SK-N-MC (cell line): ENCODE measurements at regions not wholly inside any gene's neighbourhood (a gene's known extent, or its start where the extent isn't known, plus 50 kb on each side); places are given as distances from the start of the nearest gene placed in this dataset.

Source experiments
- DNase-seq: peaks from one replicate; pipeline ENCODE4 v3.0.0-alpha.2; 2011; ENCODE audit warnings: low read depth, low spot score
- H3K27ac ChIP-seq: fragments of 200-600 bp; sonication (generic); 2 replicates; pipeline ENCODE4 v1.5.1; 2016; ENCODE audit warnings: mixed run types
- H3K36me3 ChIP-seq: fragments of 200-600 bp; sonication (generic); 2 replicates; pipeline ENCODE4 v1.6.1; 2017; ENCODE audit warnings: antibody characterized with exemption, low read length, mixed read lengths; ENCODE audit not compliant: insufficient read depth
- H3K4me3 ChIP-seq: fragments of 200-600 bp; sonication (generic); 2 replicates; pipeline ENCODE4 v1.5.1; 2016
- H3K9ac ChIP-seq: fragments of 200-600 bp; sonication (generic); 2 replicates; pipeline ENCODE4 v1.8.0; 2017; ENCODE audit warnings: mixed run types, mixed read lengths; ENCODE audit not compliant: insufficient read length
- H3K9me3 ChIP-seq: fragments of 200-600 bp; sonication (generic); 2 replicates; pipeline ENCODE4 v1.6.1; 2017; ENCODE audit warnings: low read depth, mild to moderate bottlenecking, antibody characterized with exemption, low read length, moderate library complexity, mixed read lengths
- EZH2 ChIP-seq: fragments of 200-600 bp; sonication (generic); IDR thresholded peaks from one replicate; pipeline ENCODE4 v1.6.1; 2017; ENCODE audit warnings: antibody characterized with exemption
- FOXP2 ChIP-seq: optimal IDR thresholded peaks from 2 replicates; pipeline ENCODE3; 2011; ENCODE audit warnings: mild to moderate bottlenecking, moderate library complexity; ENCODE audit not compliant: insufficient read depth; ENCODE audit errors: extremely low read length, control extremely low read depth
- POLR2AphosphoS5 ChIP-seq: IDR thresholded peaks from 2 replicates; pipeline ENCODE4 v1.6.1; 2012; ENCODE audit warnings: mild to moderate bottlenecking, low read depth, low read length, borderline replicate concordance

DNA sequence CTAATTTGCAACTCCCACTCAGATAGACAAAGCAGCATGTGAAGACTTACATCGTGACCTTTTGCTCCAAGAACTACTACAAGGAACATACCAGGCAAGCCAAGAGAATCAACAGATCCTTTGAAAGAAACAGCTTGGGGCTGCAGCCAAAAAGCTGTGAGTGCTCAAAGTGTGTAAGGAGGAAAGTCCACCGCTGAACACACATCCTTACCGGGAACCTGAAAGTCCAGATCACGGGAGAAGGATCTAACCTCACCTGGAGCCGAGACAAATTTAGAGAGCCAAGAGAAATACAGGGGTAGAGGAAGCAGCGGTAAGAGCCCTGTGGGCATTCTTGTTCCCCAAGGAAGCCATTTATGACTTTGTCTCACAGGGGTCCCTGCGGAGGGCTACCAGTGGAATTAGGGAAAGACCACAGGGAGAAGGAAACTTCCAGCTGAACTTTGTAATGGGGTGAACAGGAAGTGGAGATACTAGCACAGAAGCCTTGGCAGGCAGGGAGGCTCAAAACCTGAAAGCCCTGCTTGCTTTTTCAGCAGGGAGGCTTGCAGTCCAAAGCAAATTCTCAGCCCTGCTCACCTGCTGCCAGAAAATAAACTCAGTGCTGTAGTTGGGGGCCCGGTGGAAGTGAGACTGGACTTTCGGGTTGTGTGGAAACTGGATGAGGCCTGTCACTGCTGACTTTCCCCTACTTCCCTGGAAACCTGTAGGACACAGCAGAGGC lies 350.2 kb downstream of the DTWD2 start:
- DNase-seq, result no peak
- no peak overlapping the region for H3K4me3 ChIP-seq
- no peaks in the 10 kb centered on the region for H3K36me3 ChIP-seq
- no peak overlapping the region for H3K27ac ChIP-seq
- H3K9ac ChIP-seq, result no peak overlapping the region
- no peaks in the 10 kb centered on the region for H3K9me3 ChIP-seq
- TF ChIP-seq FOXP2 (no peak), EZH2 (no peak)

DNA sequence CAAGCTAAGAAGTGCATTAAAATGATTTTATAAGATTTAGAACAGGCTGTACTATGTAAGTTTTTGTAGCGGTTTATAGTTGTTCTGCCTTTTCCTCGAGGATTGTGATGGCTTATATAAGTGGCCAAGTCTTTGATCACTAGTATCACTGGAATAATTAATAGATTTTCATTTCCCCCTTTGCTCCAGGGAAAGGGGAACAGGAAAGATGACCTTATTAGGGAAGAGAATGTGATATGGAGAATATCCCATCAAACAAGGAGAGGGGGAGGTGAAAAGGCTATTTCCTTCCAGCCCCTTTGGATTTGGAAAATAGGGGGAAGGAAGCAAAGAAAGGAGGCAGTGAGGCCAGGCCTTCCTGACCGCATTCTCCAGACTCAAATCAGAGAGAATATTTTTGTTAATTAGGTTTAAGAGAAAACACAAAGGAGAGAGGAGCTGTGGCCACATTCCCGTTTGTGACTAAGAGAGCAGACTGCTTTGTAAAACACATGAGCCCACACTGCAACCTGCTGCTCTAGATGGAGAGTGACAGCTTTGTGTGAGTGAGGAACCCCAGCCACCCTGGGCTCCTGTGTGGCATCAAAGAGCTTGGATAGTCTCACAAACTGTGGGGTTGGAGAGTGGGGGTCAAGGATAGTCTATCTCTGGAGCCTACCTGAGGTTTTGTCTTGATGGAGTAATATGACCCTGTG lies 359.5 kb downstream of the DTWD2 start:
- Histone ChIP-seq H3K9me3 (no peaks in the 10 kb centered on the region), H3K27ac (no peak overlapping the region), H3K4me3 (no peak overlapping the region), H3K36me3 (no peaks in the 10 kb centered on the region), H3K9ac (no peak overlapping the region)
- no peak for DNase-seq
- no peak for TF ChIP-seq FOXP2
- no peak for TF ChIP-seq EZH2
- no peak for TF ChIP-seq POLR2AphosphoS5

DNA sequence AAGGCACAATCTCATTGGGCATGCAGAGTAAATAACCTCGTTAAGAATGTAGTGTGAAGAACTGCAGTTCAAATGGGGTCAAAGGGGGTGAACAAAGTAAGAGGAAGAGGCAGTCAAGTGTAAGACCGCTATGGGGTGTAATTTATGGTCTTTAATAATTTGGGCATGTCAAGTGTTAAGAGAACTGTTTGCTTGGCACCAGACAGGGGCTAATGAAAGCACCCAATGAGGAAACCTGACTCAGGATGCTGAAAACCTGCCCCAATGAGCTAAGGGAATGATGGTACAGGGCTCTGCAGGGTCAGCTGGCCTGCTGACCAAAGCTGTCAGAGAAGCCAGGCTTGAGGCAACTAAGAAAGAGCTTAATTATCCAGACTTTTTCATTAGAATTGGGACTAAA lies 368.1 kb downstream of the DTWD2 start:
- Histone ChIP-seq H3K27ac (no peak overlapping the region), H3K4me3 (no peak overlapping the region), H3K36me3 (no peaks in the 10 kb centered on the region), H3K9me3 (no peaks in the 10 kb centered on the region), H3K9ac (no peak overlapping the region)
- DNase-seq, result no peak
- no peak for TF ChIP-seq POLR2AphosphoS5
- no peak for TF ChIP-seq FOXP2
- no peak for TF ChIP-seq EZH2

DNA sequence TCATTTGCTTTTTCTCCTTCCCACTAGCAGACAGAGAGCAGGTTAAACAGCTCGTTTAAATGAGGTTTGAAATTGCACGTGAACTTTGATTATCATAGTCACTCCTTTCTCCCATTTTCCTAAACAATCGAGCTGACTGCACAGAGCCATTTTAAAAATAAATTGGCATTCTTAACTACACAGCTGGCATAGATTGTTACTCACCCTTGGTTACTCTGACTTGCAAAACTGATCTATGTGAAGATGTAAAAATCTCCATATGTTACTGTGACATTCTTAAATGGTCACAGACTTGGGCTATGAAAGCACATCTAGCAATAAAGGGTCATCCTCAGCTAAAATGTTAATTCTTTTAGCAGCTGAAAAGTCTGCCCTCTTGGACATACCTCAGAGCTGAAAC lies 368.5 kb downstream of the DTWD2 start:
- Histone ChIP-seq H3K27ac (no peak overlapping the region), H3K9me3 (no peaks in the 10 kb centered on the region), H3K9ac (no peak overlapping the region), H3K4me3 (no peak overlapping the region), H3K36me3 (no peaks in the 10 kb centered on the region)
- TF ChIP-seq POLR2AphosphoS5 (no peak), EZH2 (no peak), FOXP2 (no peak)
- DNase-seq, result no peak

DNA sequence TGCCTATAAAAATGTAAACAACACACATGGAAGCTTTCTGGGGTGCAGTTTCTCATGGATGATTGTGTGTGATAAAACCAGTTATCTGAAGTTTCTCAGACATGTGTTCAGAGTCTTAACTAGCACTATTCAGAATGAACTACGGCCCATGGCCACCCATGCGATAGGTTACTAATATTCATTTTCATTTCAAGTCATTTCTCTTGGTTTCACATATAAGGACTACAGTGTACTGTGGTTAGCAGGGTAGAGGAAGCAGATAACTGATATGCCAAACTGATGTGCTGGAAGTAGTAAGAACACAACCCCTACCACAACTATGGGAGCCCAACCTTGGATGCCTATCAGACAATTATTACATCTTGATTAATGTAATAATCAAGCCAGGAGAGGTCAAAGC lies 372.1 kb downstream of the DTWD2 start:
- TF ChIP-seq POLR2AphosphoS5, result no peak
- no peak for TF ChIP-seq FOXP2
- no peak for TF ChIP-seq EZH2
- Histone ChIP-seq H3K9ac (no peak overlapping the region), H3K36me3 (no peaks in the 10 kb centered on the region), H3K27ac (no peak overlapping the region), H3K4me3 (no peak overlapping the region), H3K9me3 (no peaks in the 10 kb centered on the region)
- DNase-seq, result no peak

DNA sequence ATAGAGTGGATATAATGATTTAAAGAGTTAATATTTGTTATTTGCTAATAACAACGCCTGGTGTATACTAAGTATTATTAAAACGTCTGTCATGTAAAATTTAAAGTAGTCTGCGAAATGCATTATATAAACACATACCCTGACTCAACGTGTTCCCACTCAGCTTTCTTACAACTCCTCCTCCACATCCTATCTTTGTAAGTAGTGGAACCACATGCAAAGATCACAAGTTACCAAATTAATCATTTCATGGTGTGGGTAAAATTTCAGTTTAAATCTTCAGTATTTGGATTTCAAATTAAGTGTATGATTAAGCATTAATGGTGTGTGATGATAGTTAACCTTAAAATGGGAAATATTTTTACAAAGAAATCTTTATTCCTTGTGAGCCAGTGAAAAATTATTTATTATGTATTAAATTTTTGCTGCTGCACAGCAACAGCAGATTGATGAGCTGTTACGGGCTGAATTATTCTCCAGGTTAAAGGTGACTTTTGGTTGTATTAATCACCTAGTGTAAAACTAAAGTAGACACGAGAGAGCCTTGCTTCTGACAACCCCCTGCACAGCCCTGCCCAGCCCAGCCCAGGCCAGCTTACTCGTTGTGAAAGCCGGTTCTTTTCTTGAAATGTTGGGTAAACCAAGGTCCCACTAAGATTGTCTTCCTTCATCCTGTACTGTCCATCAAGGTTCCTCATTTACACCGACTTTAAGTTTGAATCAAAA lies 373.5 kb downstream of the DTWD2 start:
- no peaks in the 10 kb centered on the region for H3K9me3 ChIP-seq
- no peaks in the 10 kb centered on the region for H3K36me3 ChIP-seq
- H3K9ac ChIP-seq, result no peak overlapping the region
- no peak overlapping the region for H3K27ac ChIP-seq
- no peak overlapping the region for H3K4me3 ChIP-seq
- TF ChIP-seq POLR2AphosphoS5 (no peak), EZH2 (no peak), FOXP2 (no peak)
- no peak for DNase-seq

DNA sequence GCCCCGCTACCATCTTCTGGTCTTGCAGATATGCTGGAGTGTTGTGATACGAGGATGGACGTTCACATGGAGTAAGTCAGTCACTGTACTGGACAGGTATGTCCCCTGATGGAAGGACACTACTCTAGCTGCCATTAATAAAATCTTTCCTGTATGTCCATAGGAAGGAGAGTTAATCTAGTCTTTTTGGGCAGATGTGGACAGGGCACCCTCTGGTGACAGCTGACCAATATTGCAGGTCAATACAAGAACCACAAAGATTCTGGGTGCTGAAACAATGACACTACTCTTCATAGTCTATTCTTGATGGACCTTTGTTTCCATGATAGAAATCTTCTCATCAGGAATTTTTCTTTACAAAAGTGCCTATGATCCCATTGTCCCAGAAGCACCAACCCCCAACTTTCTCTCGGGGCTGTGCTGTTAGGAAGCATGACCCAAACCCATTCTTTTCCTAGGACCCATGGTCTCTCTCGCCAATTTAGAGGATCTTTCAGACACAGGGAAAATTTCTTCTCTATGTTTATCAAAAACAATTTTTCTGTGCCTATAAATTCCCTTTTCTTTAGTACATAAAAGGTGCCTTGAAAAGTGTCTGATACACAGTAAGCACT lies 376.9 kb downstream of the DTWD2 start:
- H3K9ac ChIP-seq, result no peak overlapping the region
- H3K27ac ChIP-seq, result no peak overlapping the region
- TF ChIP-seq EZH2 (no peak), FOXP2 (no peak), POLR2AphosphoS5 (no peak)
- no peak for DNase-seq
- no peaks in the 10 kb centered on the region for H3K36me3 ChIP-seq
- H3K4me3 ChIP-seq, result no peak overlapping the region
- H3K9me3 ChIP-seq, result no peaks in the 10 kb centered on the region

DNA sequence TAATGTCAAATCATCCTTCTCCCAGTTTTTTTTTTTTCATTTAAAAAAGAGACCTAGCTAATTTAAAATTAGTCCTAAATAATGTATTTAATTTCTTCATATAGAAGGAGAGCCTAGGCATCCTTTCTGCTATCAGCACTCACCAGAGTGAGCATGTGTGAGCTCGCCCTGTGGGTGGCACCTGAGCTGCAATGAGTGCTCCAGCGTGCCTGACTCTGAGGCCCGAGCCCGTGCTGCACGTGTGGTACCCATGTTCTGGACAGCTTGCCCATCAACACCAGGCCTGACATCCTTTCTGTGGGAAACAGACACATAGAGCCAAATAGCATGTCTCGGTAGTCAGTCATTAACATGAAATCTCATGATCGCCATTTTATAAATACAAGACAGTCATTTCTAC lies 381.4 kb downstream of the DTWD2 start:
- TF ChIP-seq EZH2 (no peak), FOXP2 (no peak)
- Histone ChIP-seq H3K27ac (no peak overlapping the region), H3K36me3 (no peaks in the 10 kb centered on the region), H3K9me3 (no peaks in the 10 kb centered on the region), H3K4me3 (no peak overlapping the region), H3K9ac (no peak overlapping the region)
- DNase-seq, result no peak
